H1 (cell line): ENCODE measurements at regions not wholly inside any gene's neighbourhood (a gene's known extent, or its start where the extent isn't known, plus 50 kb on each side); places are given as distances from the start of the nearest gene placed in this dataset.

Source experiments
- CTCF ChIA-PET: fragments of 300-600 bp; sonication (Branson Sonifier 250); formaldehyde crosslinking; loops from one replicate; lab custom pipeline; 2021; ENCODE audit not compliant: partially characterized antibody; lab: Charles Lee
- POLR2A ChIA-PET: fragments of 300-600 bp; sonication (Branson Sonifier 250); formaldehyde crosslinking; loops from one replicate; lab custom pipeline; 2021; ENCODE audit warnings: inconsistent platforms; ENCODE audit not compliant: partially characterized antibody; lab: Charles Lee
- DNase-seq, 2 experiments: peaks; one replicate each; pipeline versions ENCODE4 v3.0.0 to v3.0.0-alpha.2; 2010 to 2022; ENCODE audit warnings: low spot score in 2 of 2, low read depth in 1 of 2, mixed read lengths in 1 of 2
- FAIRE-seq: peaks from 2 replicates; lab custom pipeline; 2011; peaks lifted over from hg19 to GRCh38; lab: Jason Lieb, UNC
- H2AFZ ChIP-seq: 2 replicates; pipeline ENCODE4 v1.8.1; 2012; ENCODE audit warnings: low read length, inconsistent platforms
- H2AK5ac ChIP-seq: 2 replicates; pipeline ENCODE4 v1.6.1; 2013; ENCODE audit warnings: low read depth, low read length
- H2BK120ac ChIP-seq: replicated peaks from 2 replicates; pipeline ENCODE3; 2013; ENCODE audit warnings: low read depth, low read length, inconsistent platforms
- H2BK12ac ChIP-seq: 2 replicates; pipeline ENCODE4 v1.6.1; 2013; ENCODE audit warnings: low read depth, low read length
- H2BK15ac ChIP-seq: 2 replicates; pipeline ENCODE4 v1.6.1; 2013; ENCODE audit warnings: low read length
- H2BK20ac ChIP-seq: 2 replicates; pipeline ENCODE4 v1.6.1; 2013; ENCODE audit warnings: low read length
- H2BK5ac ChIP-seq: 2 replicates; pipeline ENCODE4 v1.6.1; 2013; ENCODE audit warnings: low read depth, low read length
- H3K14ac ChIP-seq: 2 replicates; pipeline ENCODE4 v1.6.1; 2013; ENCODE audit warnings: inconsistent platforms; ENCODE audit not compliant: insufficient read length
- H3K18ac ChIP-seq: 2 replicates; pipeline ENCODE4 v1.6.1; 2013; ENCODE audit warnings: low read length; ENCODE audit errors: extremely low read depth
- H3K23ac ChIP-seq: 2 replicates; pipeline ENCODE4 v1.6.1; 2013; ENCODE audit warnings: inconsistent platforms; ENCODE audit not compliant: insufficient read length
- H3K23me2 ChIP-seq: 2 replicates; pipeline ENCODE4 v1.6.1; 2013; ENCODE audit warnings: low read depth, low read length
- H3K27ac ChIP-seq: 2 replicates; pipeline ENCODE4 v1.6.1; 2011; ENCODE audit warnings: low read depth, low read length, inconsistent platforms
- H3K27me3 ChIP-seq, 4 experiments: replicated peaks in 1 of 4; 1 replicate in 1 of 4; 2 replicates in 3 of 4; pipeline versions ENCODE4 v1.6.1 to v1.8.1; 2011 to 2013; ENCODE audit warnings: low read length in 3 of 4, mild to moderate bottlenecking in 3 of 4, inconsistent platforms in 2 of 4, mixed read lengths in 2 of 4, moderate library complexity in 1 of 4; ENCODE audit not compliant: control insufficient read depth in 3 of 4, insufficient read depth in 3 of 4; ENCODE audit errors: extremely low read depth in 1 of 4
- H3K36me3 ChIP-seq, 4 experiments: 2 replicates each; pipeline versions ENCODE4 v1.6.1 to v1.8.1; 2011 to 2013; ENCODE audit warnings: mild to moderate bottlenecking in 4 of 4, low read length in 3 of 4, moderate library complexity in 2 of 4, control low read depth in 1 of 4, inconsistent platforms in 1 of 4; ENCODE audit not compliant: insufficient read depth in 4 of 4, control insufficient read depth in 2 of 4
- H3K4ac ChIP-seq: replicated peaks from 2 replicates; pipeline ENCODE3; 2013; ENCODE audit warnings: low read length, low read depth, mixed read lengths, inconsistent platforms; ENCODE audit not compliant: insufficient read length
- H3K4me1 ChIP-seq, 4 experiments: replicated peaks in 1 of 4; 1 replicate in 1 of 4; 2 replicates in 3 of 4; pipeline versions ENCODE4 v1.6.1 to v1.8.1; 2011 to 2013; ENCODE audit warnings: low read length in 3 of 4, inconsistent platforms in 2 of 4, mixed read lengths in 1 of 4; ENCODE audit not compliant: insufficient read depth in 4 of 4, control insufficient read depth in 3 of 4
- H3K4me2 ChIP-seq, 2 experiments: 2 replicates each; pipeline versions ENCODE4 v1.6.1 to v1.8.1; 2011 to 2013; ENCODE audit warnings: low read depth in 2 of 2, low read length in 2 of 2, control low read depth in 1 of 2, inconsistent platforms in 1 of 2, mild to moderate bottlenecking in 1 of 2; ENCODE audit not compliant: insufficient read depth in 1 of 2
- H3K4me3 ChIP-seq, 4 experiments: fragments of 200-600, 300-600 bp in 1 of 4; sonication (generic), shearing (Covaris generic), sonication (Bioruptor Twin) in 1 of 4; 2 replicates each; pipeline versions ENCODE4 v1.5.1 to v1.8.1; 2011 to 2016; ENCODE audit warnings: low read length in 4 of 4, low read depth in 3 of 4, control low read depth in 2 of 4, inconsistent platforms in 2 of 4, mild to moderate bottlenecking in 2 of 4, mixed read lengths in 1 of 4, moderate library complexity in 1 of 4; ENCODE audit not compliant: insufficient read depth in 2 of 4; ENCODE audit errors: extremely low read depth in 1 of 4
- H3K56ac ChIP-seq: replicated peaks from 2 replicates; pipeline ENCODE3; 2013; ENCODE audit warnings: low read depth, mild to moderate bottlenecking, mixed read lengths, low read length, inconsistent platforms; ENCODE audit not compliant: insufficient read length
- H3K79me1 ChIP-seq: 2 replicates; pipeline ENCODE4 v1.6.1; 2013; ENCODE audit warnings: low read depth, low read length, control low read depth
- H3K79me2 ChIP-seq, 2 experiments: 2 replicates each; pipeline versions ENCODE4 v1.6.1 to v1.8.1; 2012 to 2013; ENCODE audit warnings: low read length in 2 of 2, mild to moderate bottlenecking in 2 of 2, inconsistent platforms in 1 of 2; ENCODE audit not compliant: insufficient read depth in 2 of 2, control insufficient read depth in 1 of 2
- H3K9ac ChIP-seq, 4 experiments: replicated peaks in 1 of 4; 1 replicate in 1 of 4; 2 replicates in 3 of 4; pipeline versions ENCODE4 v1.6.1 to v1.8.1; 2011 to 2013; ENCODE audit warnings: low read depth in 3 of 4, low read length in 3 of 4, control low read depth in 2 of 4, mild to moderate bottlenecking in 2 of 4, moderate library complexity in 2 of 4, inconsistent platforms in 1 of 4; ENCODE audit errors: extremely low read depth in 1 of 4
- H3K9me3 ChIP-seq, 2 experiments: 2 replicates each; pipeline versions ENCODE4 v1.6.1 to v1.8.1; 2012 to 2013; ENCODE audit warnings: mild to moderate bottlenecking in 2 of 2, moderate library complexity in 2 of 2, control low read depth in 1 of 2, inconsistent platforms in 1 of 2, low read depth in 1 of 2, low read length in 1 of 2, mixed read lengths in 1 of 2; ENCODE audit not compliant: insufficient read depth in 2 of 2
- H4K20me1 ChIP-seq, 2 experiments: replicated peaks in 1 of 2; 2 replicates each; pipeline versions ENCODE3 to v1.8.1; 2011 to 2013; ENCODE audit warnings: inconsistent platforms in 2 of 2, low read length in 2 of 2, mild to moderate bottlenecking in 1 of 2; ENCODE audit not compliant: insufficient read depth in 2 of 2, control insufficient read depth in 1 of 2
- H4K5ac ChIP-seq: 2 replicates; pipeline ENCODE4 v1.6.1; 2013; ENCODE audit warnings: low read length, low read depth, mixed read lengths, inconsistent platforms; ENCODE audit not compliant: insufficient read length
- H4K8ac ChIP-seq: 2 replicates; pipeline ENCODE4 v1.8.0; 2013; ENCODE audit warnings: mild to moderate bottlenecking, moderate library complexity, low read length, inconsistent platforms; ENCODE audit not compliant: insufficient read depth; ENCODE audit errors: extremely low read depth
- H4K91ac ChIP-seq: replicated peaks from 2 replicates; pipeline ENCODE3; 2013; ENCODE audit warnings: low read length, mixed read lengths, inconsistent platforms; ENCODE audit not compliant: insufficient read length
- CBX8 ChIP-seq: fragments of 300-800, 300-1000 bp; sonication (generic); IDR thresholded peaks from 2 replicates; pipeline ENCODE4 v1.7.1; 2016; ENCODE audit warnings: low read depth, low read length, borderline replicate concordance
- EGR1 ChIP-seq: IDR thresholded peaks from 2 replicates; pipeline ENCODE4 v1.6.1; 2011; ENCODE audit warnings: low read depth, low read length, borderline replicate concordance
- EP300 ChIP-seq, 2 experiments: IDR thresholded peaks; 1 replicate in 1 of 2; 2 replicates in 1 of 2; pipeline ENCODE4 v1.6.1; 2011 to 2012; ENCODE audit warnings: low read depth in 2 of 2, low read length in 2 of 2, mild to moderate bottlenecking in 2 of 2, borderline replicate concordance in 1 of 2, inconsistent platforms in 1 of 2, moderate library complexity in 1 of 2
- KDM5A ChIP-seq: fragments of 200-600 bp; IDR thresholded peaks from 2 replicates; pipeline ENCODE4 v1.7.1; 2012; ENCODE audit warnings: mild to moderate bottlenecking, low read length, inconsistent platforms, mixed read lengths
- POLR2AphosphoS5 ChIP-seq: IDR thresholded peaks from 2 replicates; pipeline ENCODE4 v1.6.1; 2011; ENCODE audit warnings: low read depth, low read length
- RFX5 ChIP-seq: IDR thresholded peaks from 2 replicates; pipeline ENCODE4 v1.6.1; 2011; ENCODE audit warnings: low read depth, low read length, improper control_type of control experiment, borderline replicate concordance
- RXRA ChIP-seq: IDR thresholded peaks from 2 replicates; pipeline ENCODE4 v1.6.1; 2011; ENCODE audit warnings: low read depth, mild to moderate bottlenecking, low read length, moderate library complexity; ENCODE audit not compliant: insufficient read depth
- SAP30 ChIP-seq: fragments of 300-600 bp; sonication (generic); IDR thresholded peaks from 2 replicates; pipeline ENCODE4 v1.7.1; 2012; ENCODE audit warnings: low read length, moderate library complexity, mild to moderate bottlenecking, inconsistent platforms; ENCODE audit not compliant: insufficient read depth, insufficient replicate concordance
- SIX5 ChIP-seq: IDR thresholded peaks from 2 replicates; pipeline ENCODE4 v1.6.1; 2011; ENCODE audit warnings: mild to moderate bottlenecking, low read depth, low read length
- SP4 ChIP-seq: IDR thresholded peaks from 2 replicates; pipeline ENCODE4 v1.6.1; 2012; ENCODE audit warnings: low read length, inconsistent platforms
- SUZ12 ChIP-seq: fragments of 200-600 bp; sonication (generic); IDR thresholded peaks from 2 replicates; pipeline ENCODE4 v1.6.1; 2012; ENCODE audit warnings: mild to moderate bottlenecking, inconsistent platforms, low read length, moderate library complexity, mixed read lengths
- TAF7 ChIP-seq: optimal IDR thresholded peaks from 2 replicates; pipeline ENCODE3; 2011; ENCODE audit warnings: low read depth, mild to moderate bottlenecking, inconsistent platforms, low read length, moderate library complexity, borderline replicate concordance
- TEAD4 ChIP-seq: IDR thresholded peaks from 2 replicates; pipeline ENCODE4 v1.6.1; 2012; ENCODE audit warnings: low read depth, low read length, inconsistent platforms, mixed read lengths
- WGBS, 2 experiments: shearing (Covaris generic) in 1 of 2; methylation state at CpG; one replicate each; pipeline versions ENCODE4 v1.1.6 to v1.1.7; 2013 to 2015; ENCODE audit warnings: low lambda C conversion rate in 2 of 2, mixed read lengths in 2 of 2, inconsistent platforms in 1 of 2, low coverage in 1 of 2, missing lambda C conversion rate in 1 of 2; ENCODE audit not compliant: insufficient replicate concordance in 2 of 2, insufficient coverage in 1 of 2, insufficient read length in 1 of 2; ENCODE audit errors: extremely low coverage in 1 of 2, missing lambda C conversion rate in 1 of 2; 5-methylcytosine and 5-hydroxymethylcytosine counted together
- TF ChIP-seq, protein P1 (sequence below): IDR thresholded peaks from 2 replicates; pipeline ENCODE4 v1.6.1; 2012; ENCODE audit warnings: inconsistent platforms
- TF ChIP-seq, protein P2 (sequence below): IDR thresholded peaks from 2 replicates; pipeline ENCODE4 v1.6.1; 2011; ENCODE audit warnings: low read depth, mild to moderate bottlenecking, low read length; ENCODE audit not compliant: insufficient read depth

DNA sequence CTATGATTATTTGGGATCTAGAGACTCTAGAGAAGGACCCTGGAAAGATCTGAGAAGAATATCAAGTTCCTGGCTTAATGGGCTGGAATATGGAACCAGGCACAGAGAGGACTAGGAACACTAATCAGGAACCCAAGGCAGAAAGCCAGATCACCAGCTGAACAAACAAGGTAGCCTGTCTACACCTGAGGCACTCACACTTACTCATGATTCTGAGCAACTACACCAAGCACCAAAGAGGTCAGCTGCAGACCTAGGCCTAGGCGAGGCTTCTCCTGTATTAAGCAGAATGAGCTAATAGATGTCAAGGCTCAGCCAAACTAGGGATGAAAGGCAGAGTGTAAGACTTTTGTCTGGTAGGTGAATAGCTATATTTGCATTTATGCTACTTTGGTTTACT, 368.1 kb downstream of the LTN1 start:
- Histone ChIP-seq H3K18ac (no peak overlapping the region), H3K4me1 (no peaks in the 10 kb centered on the region), H3K14ac (no peak overlapping the region), H4K20me1 (no peaks in the 10 kb centered on the region), H3K9me3 (no peaks in the 10 kb centered on the region), H4K8ac (no peak overlapping the region), H2AK5ac (no peak overlapping the region), H3K79me2 (no peaks in the 10 kb centered on the region), H3K23me2 (no peaks in the 10 kb centered on the region), H3K79me1 (no peaks in the 10 kb centered on the region), H3K27me3 (no peaks in the 10 kb centered on the region), H3K4me2 (no peak overlapping the region), H3K4ac (no peak overlapping the region), H3K56ac (no peak overlapping the region), H2BK12ac (no peak overlapping the region), H3K36me3 (no peaks in the 10 kb centered on the region), H4K5ac (no peak overlapping the region), H2BK20ac (no peak overlapping the region), H3K4me3 (no peak overlapping the region), H3K27ac (no peak overlapping the region), H2BK120ac (no peak overlapping the region), H2BK15ac (no peak overlapping the region), H3K23ac (no peak overlapping the region), H4K91ac (no peak overlapping the region), H2AFZ (no peak overlapping the region), H3K9ac (no peak overlapping the region), H2BK5ac (no peak overlapping the region)
- FAIRE-seq, result no peak
- WGBS, 2 experiments, result 75% methylated on average over 1 of the region's 1 CpG; no CpG with 5 or more reads in 1 of the 2 experiments
- no peak for DNase-seq
- CTCF ChIA-PET, result interaction anchor here (1.8 kb wide), 1 partner anchor 121 kb away, joined by 5 read pairs; no protein-coding TSS in a partner anchor
- POLR2A ChIA-PET, result no interaction called here
- TF ChIP-seq SP4 (no peak), EP300 (IDR thresholded peaks at IDR 0.05; ENCODE audit: borderline replicate concordance in 1 of 2, low read depth in 2 of 2, low read length in 2 of 2) (no peak), RFX5 (no peak), TEAD4 (no peak), SIX5 (no peak), SAP30 (no peak), CBX8 (no peak), POLR2AphosphoS5 (no peak), TAF7 (no peak), EGR1 (no peak), SUZ12 (no peak), RXRA (no peak), KDM5A (no peak)
- TF ChIP-seq, protein P1, sequence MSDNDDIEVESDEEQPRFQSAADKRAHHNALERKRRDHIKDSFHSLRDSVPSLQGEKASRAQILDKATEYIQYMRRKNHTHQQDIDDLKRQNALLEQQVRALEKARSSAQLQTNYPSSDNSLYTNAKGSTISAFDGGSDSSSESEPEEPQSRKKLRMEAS, result no peak
- TF ChIP-seq, protein P2, sequence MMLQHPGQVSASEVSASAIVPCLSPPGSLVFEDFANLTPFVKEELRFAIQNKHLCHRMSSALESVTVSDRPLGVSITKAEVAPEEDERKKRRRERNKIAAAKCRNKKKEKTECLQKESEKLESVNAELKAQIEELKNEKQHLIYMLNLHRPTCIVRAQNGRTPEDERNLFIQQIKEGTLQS, result no peak
